ENCODE measurements at regions not wholly inside any gene's neighbourhood (a gene's known extent, or its start where the extent isn't known, plus 50 kb on each side); places are given as distances from the start of the nearest gene placed in this dataset.

GRCh38 chr9:129481424-129481809 is 139.5 kb downstream of the C9orf50 start:
- Histone ChIP-seq H3K9ac (ENCODE audit: low read length) (no peak overlapping the region), H3K27ac (ENCODE audit: low read length) (no peak overlapping the region), H3K4me2 (ENCODE audit: low read length) (no peak overlapping the region)

GRCh38 chr9:129480745-129481144 is 140.2 kb downstream of the C9orf50 start:
- Histone ChIP-seq H3K79me2 (ENCODE audit: low read length) (no peaks in the 10 kb centered on the region), H3K36me3 (replicated peaks; ENCODE audit: low read depth, low read length) (no peaks in the 10 kb centered on the region), H2AFZ (ENCODE audit: low read depth, low read length) (no peak overlapping the region), H3K27ac (ENCODE audit: low read length) (no peak overlapping the region), H3K4me3 (ENCODE audit: low read length) (no peak overlapping the region), H3K4me2 (ENCODE audit: low read length) (no peak overlapping the region), H4K20me1 (ENCODE audit: insufficient read depth, low read length) (no peaks in the 10 kb centered on the region), H3K4me1 (ENCODE audit: low read length) (no peaks in the 10 kb centered on the region; the same call in 1 of the 2 replicates), H3K27me3 (ENCODE audit: low read depth, low read length) (no peaks in the 10 kb centered on the region), H3K9ac (ENCODE audit: low read length) (no peak overlapping the region), H3K9me3 (ENCODE audit: insufficient read depth, low read length) (no peaks in the 10 kb centered on the region)
- no peak for TF ChIP-seq EZH2phosphoT487 (IDR thresholded peaks at IDR 0.05; ENCODE audit: low read depth)
- TF ChIP-seq, protein P1, sequence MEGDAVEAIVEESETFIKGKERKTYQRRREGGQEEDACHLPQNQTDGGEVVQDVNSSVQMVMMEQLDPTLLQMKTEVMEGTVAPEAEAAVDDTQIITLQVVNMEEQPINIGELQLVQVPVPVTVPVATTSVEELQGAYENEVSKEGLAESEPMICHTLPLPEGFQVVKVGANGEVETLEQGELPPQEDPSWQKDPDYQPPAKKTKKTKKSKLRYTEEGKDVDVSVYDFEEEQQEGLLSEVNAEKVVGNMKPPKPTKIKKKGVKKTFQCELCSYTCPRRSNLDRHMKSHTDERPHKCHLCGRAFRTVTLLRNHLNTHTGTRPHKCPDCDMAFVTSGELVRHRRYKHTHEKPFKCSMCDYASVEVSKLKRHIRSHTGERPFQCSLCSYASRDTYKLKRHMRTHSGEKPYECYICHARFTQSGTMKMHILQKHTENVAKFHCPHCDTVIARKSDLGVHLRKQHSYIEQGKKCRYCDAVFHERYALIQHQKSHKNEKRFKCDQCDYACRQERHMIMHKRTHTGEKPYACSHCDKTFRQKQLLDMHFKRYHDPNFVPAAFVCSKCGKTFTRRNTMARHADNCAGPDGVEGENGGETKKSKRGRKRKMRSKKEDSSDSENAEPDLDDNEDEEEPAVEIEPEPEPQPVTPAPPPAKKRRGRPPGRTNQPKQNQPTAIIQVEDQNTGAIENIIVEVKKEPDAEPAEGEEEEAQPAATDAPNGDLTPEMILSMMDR (IDR thresholded peaks at IDR 0.05; ENCODE audit: low read depth, low read length) = no peak

More at GRCh38 chr9:129481424-129481809, 139.5 kb downstream of the C9orf50 start:
- Histone ChIP-seq H3K4me3 (ENCODE audit: low read length) (no peak overlapping the region), H4K20me1 (ENCODE audit: insufficient read depth, low read length) (no peaks in the 10 kb centered on the region), H2AFZ (ENCODE audit: low read depth, low read length) (no peak overlapping the region), H3K27me3 (ENCODE audit: low read depth, low read length) (no peaks in the 10 kb centered on the region), H3K9me3 (ENCODE audit: insufficient read depth, low read length) (no peaks in the 10 kb centered on the region), H3K4me1 (ENCODE audit: low read length) (no peaks in the 10 kb centered on the region; the same call in 1 of the 2 replicates), H3K79me2 (ENCODE audit: low read length) (no peaks in the 10 kb centered on the region), H3K36me3 (replicated peaks; ENCODE audit: low read depth, low read length) (no peaks in the 10 kb centered on the region)
- no peak for TF ChIP-seq EZH2phosphoT487 (IDR thresholded peaks at IDR 0.05; ENCODE audit: low read depth)
- TF ChIP-seq, protein P1 (IDR thresholded peaks at IDR 0.05; ENCODE audit: low read depth, low read length) = no peak

DNA sequence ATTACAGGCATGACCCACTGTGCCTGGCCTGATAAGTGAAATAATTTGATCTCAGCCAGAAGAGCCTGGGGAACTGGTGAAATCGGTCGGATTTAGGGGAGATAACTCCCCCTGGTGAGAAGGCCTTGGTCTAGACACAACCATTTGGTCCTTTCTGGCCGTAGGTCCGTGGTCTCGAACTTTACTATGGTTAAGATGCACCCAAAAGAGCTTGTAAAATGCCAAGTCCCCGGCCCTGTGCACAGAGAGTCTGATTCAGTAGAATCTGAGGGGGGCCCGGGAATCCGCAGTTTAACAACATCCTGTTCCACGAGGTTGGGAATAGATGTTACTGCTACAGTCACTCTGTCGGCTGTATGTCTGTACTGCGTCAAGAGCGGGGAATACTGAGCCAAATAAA is 140.7 kb downstream of the C9orf50 start:
- Histone ChIP-seq H3K79me2 (ENCODE audit: low read length) (no peaks in the 10 kb centered on the region), H2AFZ (ENCODE audit: low read depth, low read length) (no peak overlapping the region), H3K9ac (ENCODE audit: low read length) (no peak overlapping the region), H3K27ac (ENCODE audit: low read length) (no peak overlapping the region), H3K36me3 (replicated peaks; ENCODE audit: low read depth, low read length) (no peaks in the 10 kb centered on the region), H3K4me1 (ENCODE audit: low read length) (no peaks in the 10 kb centered on the region; the same call in 1 of the 2 replicates), H3K4me3 (ENCODE audit: low read length) (no peak overlapping the region), H3K27me3 (ENCODE audit: low read depth, low read length) (0 out of 2 replicates have a peak, but pooled peaks cover 4% of the 10 kb centered on the region), H3K4me2 (ENCODE audit: low read length) (no peak overlapping the region), H4K20me1 (ENCODE audit: insufficient read depth, low read length) (no peaks in the 10 kb centered on the region), H3K9me3 (ENCODE audit: insufficient read depth, low read length) (no peaks in the 10 kb centered on the region)
- TF ChIP-seq, protein P1 (IDR thresholded peaks at IDR 0.05; ENCODE audit: low read depth, low read length) = no peak
- TF ChIP-seq EZH2phosphoT487 (IDR thresholded peaks at IDR 0.05; ENCODE audit: low read depth) = no peak

DNA sequence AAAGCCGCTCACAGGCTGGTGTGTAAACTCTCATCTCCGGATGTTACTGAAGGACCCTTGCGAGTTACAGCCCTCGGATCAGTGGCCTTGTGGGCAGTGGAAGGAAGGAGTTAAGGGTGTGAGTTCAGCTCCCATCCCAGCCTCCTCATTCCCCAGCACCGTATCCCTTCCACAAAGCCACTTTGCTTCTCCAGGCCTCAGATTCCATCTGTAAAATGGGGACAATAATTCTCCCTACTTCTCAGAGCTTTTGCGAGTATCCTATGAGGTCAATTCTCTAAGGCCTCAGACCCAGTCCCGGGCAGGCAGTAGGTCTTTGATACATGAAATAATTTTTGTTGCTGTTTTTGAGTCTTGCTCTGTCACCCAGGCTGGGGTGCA is 141.3 kb downstream of the C9orf50 start:
- Histone ChIP-seq H3K79me2 (ENCODE audit: low read length) (no peaks in the 10 kb centered on the region), H3K27ac (ENCODE audit: low read length) (no peak overlapping the region), H3K4me2 (ENCODE audit: low read length) (no peak overlapping the region), H2AFZ (ENCODE audit: low read depth, low read length) (no peak overlapping the region), H3K9ac (ENCODE audit: low read length) (no peak overlapping the region), H3K27me3 (ENCODE audit: low read depth, low read length) (0 out of 2 replicates have a peak, but pooled peaks cover 8% of the 10 kb centered on the region), H4K20me1 (ENCODE audit: insufficient read depth, low read length) (no peaks in the 10 kb centered on the region), H3K36me3 (replicated peaks; ENCODE audit: low read depth, low read length) (no peaks in the 10 kb centered on the region), H3K4me3 (ENCODE audit: low read length) (no peak overlapping the region), H3K4me1 (ENCODE audit: low read length) (no peaks in the 10 kb centered on the region; the same call in 1 of the 2 replicates), H3K9me3 (ENCODE audit: insufficient read depth, low read length) (no peaks in the 10 kb centered on the region)
- TF ChIP-seq, protein P1 (IDR thresholded peaks at IDR 0.05; ENCODE audit: low read depth, low read length) = no peak
- no peak for TF ChIP-seq EZH2phosphoT487 (IDR thresholded peaks at IDR 0.05; ENCODE audit: low read depth)
